ENCODE measurements at regions not wholly inside any gene's neighbourhood (a gene's known extent, or its start where the extent isn't known, plus 50 kb on each side); places are given as distances from the start of the nearest gene placed in this dataset.

DNA sequence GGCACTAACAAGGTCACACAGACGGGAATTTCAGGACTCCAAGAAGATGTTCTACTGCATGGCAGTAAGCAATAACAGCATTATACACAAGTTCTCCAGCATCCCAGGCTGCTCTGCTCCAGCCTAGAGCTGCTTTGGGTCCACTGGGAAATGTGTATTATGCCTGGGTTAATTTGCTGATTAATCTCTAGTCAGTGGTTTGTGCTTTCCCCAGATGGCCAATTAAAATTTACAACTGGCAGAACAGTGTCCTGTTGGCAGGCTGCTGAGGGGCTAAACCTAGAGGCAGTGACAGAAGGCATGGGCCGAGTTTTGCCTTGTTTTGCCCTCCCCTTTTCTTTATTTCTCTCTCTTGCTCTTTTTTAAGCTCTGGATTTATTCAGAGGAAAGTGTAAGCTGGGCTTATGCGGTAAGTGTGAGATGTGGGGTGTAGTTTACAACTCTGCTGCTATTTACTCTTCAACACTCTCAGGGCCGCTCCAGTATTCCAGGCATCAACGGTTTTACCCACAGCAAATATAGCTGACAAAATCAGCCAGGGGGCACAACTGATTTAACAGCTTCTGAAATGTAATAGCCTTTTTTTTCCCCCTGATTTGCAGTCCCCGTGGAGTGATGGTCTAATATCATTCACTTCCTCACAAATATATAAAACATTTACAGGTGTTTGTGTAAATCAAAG lies 348.0 kb downstream of the GPD2 start:
- DNase-seq: no peak

- no peak for DNase-seq
These were observed 351.3 kb downstream of the GPD2 start for GRCh38 chr2:156787517-156787916.

DNA sequence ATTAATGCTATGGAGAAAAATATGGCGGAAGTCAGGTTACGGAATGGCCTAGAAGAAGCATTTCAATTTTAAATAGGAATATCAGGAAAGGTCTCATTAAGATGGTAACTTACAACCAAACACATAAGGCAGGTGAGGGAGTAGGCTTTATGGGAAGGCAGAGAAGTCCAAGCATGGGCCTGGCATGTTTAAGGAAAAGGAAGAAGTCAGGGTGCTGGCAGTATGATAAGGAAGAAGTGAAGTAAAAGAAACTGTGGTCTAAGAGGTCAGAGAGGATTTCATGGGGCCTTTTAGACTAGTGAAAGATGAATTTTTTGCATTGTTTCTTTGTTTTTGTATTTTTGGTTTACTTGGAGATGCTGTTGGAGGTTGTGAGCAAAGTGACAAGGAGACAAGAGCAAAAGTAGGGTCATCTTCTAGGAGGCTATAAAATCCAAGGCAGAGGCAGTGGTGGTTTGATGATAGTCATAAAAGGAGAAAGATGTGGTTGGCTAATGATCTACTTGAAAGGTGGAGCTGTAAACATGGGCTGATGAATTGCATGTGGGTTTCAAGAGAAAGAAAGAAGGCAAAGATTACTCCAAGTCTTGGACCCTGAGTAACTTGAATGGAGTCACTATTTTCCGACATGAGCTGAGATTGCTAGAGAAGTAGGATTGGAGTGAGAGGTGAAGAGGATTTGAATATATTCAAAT lies 354.3 kb downstream of the GPD2 start:
- DNase-seq: no peak

- DNase-seq: no peak
These were observed 356.2 kb downstream of the GPD2 start for GRCh38 chr2:156792242-156792840.

- no peak for DNase-seq
These were observed 361.7 kb downstream of the GPD2 start for GRCh38 chr2:156797832-156798231.

- no peak for DNase-seq
These were observed 364.0 kb downstream of the GPD2 start for GRCh38 chr2:156800065-156800653.

- DNase-seq: no peak
These were observed 364.7 kb downstream of the GPD2 start for GRCh38 chr2:156800781-156801361.

- DNase-seq: no peak
These were observed 367.1 kb downstream of the GPD2 start for GRCh38 chr2:156803243-156803642.

- no peak for DNase-seq
These were observed 367.8 kb downstream of the GPD2 start for GRCh38 chr2:156803967-156804366.

- DNase-seq: no peak
These were observed 373.9 kb downstream of the GPD2 start for GRCh38 chr2:156810094-156810493.

DNA sequence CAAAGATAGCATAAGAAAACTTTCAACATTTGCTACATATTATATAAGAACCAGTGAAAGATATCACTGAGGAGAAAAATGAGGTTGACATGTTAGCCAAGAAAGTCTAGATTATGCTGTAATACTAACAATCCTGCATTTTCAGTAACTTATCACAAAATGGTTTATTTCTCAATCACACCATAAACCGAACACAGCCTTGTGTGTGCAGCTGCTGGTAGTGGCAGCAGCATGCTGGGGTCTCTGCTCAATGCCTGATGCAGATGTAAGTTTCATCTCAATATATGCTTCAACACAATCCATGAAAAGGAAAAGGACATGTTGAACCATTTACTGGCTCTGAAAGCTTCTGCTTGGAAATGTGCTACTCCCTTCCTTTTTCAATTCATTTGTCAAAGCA lies 376.3 kb downstream of the GPD2 start:
- DNase-seq: no peak

GRCh38 chr2:156817430-156817829 lies 381.3 kb downstream of the GPD2 start:
- no peak for DNase-seq

- no peak for DNase-seq
These were observed 382.0 kb downstream of the GPD2 start for GRCh38 chr2:156818221-156818620.

GRCh38 chr2:156818944-156819343 lies 382.8 kb downstream of the GPD2 start:
- no peak for DNase-seq

DNA sequence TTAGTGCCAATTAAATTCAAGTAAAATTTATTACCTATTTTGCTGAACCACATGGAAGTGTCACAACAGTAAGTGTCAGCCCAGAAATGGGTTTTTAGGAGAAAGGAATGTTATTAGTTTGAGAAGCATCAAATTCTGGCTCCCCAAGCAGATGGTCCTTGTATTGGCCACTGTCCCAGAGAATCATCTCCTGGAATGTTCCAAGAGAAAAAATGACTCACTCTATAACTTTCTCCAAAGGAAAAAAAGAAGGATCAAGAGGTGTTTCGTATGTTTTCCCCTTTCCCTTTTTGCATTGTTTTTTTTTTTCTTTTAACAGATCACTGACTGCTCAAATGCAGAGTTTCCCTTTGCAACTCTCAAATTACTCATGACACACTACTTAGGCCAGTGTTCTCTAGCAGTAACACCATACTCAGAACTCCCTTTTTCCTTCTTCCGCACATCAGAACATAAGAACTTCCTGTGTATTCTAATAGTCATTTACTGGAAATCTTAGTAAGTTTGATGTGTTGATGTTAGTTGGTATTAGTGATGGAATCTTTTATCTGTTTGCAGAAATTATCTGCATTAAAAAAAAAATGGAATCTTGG lies 390.3 kb downstream of the GPD2 start:
- no peak for DNase-seq

DNA sequence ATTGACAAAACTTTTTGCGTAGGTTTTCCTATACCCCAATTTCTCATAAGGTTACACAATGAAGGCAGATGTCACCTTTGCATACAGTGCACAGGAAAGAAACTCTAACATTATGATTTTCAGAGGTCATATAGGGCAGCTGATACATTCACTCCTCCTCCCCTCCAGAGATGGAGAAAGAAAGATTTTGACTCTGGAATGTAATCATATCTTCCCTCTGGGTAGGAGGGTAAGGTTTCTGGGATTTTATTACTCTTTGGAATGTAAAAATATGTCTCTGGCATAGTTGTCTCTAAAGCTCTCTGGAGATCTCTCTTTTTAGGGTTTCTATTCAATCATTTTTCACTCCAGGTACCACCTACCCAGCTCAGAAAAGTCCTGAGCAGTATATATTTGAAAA lies 398.3 kb downstream of the GPD2 start:
- DNase-seq: no peak

DNA sequence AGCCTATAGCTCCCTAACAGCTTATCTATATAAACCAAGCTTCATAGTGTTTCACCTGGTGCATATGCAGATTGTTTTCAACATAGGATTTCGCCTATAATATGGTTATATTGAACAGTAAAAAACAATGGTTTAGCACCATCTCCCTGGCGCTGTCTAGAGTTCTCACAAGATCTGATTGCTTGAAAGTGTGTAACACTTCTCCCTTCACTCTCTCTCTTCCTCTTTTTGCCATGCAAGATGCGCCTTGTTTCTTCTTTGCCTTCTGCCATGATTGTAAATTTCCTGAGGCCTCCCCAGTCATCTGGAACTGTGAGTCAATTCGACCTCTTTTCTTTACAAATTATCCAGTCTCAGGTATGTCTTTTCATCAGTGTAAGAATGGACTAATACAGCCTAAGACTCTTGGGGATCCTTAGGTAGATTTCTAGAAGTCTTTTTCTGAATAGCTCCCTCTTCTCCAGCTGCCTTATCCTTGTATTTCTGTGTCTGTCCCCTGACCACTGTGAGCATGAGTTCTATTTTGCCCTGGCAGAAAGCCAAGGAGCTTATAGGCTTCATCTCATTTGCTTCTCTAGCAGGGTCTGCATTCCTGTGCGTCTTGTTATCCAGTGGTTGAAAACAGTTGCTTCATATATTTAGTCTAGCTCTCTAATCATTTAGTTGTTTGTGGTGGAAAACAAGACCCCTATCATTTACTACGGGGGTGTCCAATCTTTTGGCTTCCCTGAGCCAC lies 401.6 kb downstream of the GPD2 start:
- DNase-seq: no peak

DNA sequence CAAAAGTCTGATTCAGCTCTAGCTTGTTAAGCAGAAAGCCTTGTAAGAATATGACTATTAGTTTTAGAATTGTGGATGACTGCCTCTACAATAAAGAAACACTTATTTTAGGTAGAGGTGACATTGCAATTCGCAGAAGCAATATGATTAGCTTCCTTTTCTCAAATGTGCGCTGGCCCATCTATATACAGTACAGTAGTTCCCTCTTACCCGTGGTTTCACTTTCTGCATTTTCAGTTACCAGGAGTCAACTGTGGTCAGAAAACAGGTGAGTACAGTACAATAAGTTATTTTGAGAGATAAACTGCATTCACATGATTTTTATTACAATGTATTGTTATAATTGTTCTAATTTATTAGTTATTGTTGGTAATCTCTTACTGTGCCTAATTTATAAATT lies 405.1 kb downstream of the GPD2 start:
- DNase-seq: peak; percentile 23

DNA sequence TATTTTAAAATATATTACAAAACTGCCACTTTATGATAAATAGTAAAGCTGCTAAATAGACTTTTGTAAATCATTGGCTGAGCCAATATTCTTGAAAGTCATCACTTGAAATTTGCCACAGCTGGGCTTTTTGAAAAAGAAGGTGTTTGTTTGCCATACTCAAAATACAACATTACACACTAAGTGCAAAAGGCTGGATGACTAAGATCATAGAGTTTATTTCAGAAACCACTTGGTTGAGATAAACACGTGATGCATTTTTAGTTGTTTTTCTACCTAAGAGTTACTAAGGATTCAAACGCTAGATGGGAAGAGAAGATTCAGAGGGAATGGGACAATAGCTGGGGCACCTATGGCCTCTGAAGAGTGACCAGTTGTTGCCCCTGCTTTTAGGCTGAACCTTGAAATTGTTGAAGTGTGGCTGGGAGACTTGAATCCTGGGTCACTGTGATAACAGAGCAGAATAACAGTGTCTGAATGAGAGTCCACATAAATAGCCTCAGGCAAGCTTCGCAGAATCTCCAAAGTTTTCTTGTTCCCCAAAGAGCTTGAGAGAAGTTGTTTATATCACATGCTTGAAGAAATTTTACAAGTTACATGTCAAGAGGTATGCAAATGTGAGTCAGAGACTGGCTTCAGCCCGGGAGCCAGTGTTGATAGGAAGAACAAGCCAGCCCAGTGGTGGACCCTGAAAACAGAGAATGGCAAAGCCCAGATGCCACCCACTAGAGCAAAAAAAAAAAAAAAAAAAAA lies 409.8 kb downstream of the GPD2 start:
- no peak for DNase-seq

DNA sequence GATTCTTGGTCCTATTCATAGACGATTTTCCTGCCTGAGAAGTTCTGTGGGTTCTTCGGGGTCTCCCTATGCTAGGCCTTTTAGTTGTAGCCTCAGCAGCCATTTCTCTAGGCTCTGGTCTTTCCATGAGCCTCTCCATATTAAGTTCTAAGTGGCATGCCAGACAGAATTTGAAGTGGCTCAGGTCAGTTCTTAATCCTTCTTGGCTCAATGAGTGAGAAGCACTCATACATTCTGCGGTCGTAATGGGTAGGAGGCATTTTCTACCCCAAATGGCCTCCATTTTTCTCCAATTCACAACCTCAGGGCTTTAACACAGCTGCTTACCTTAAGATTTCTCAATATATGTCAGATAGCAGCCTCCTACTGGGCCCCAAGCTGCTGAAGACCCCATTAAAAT lies 405.3 kb upstream of the GALNT5 start:
- no peak for DNase-seq

DNA sequence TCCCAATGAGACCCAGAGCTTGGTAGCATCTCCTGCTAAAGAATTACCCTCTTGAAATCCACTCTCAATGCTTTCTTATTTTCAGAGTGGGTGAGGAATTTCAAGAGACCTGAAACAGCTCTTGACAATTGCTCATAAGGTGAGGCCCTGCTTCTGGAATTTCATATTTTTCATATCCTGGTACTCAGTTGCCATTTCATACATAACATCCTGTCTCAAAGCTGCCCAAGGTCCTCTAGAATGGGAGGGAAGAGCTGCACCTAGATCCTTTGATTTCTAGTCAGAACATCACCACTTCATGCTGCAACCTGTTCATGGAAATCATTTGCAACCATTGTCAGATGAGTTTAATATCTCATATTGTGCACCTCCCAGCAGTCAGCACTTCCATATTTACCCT lies 404.8 kb upstream of the GALNT5 start:
- no peak for DNase-seq

DNA sequence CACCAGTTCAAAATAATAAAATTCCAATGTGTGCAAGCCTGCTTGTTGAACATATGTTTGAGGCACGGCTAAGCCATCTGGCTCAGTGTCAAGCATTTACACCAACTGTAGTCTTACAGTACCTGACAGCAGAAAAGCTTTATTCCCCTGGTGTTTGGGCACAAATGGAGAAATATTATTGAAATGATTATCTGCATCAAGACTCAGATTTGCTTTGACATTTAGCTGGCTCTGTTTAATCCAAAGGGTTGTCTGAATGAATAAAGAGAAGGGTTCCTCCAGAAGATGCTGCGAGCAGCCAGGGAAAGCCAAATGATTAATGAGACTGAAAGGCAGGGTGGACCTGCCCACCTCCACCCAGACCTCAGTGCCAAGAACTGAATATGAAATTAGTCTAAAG lies 393.2 kb upstream of the GALNT5 start:
- no peak for DNase-seq
